ENCODE measurements at regions not wholly inside any gene's neighbourhood (a gene's known extent, or its start where the extent isn't known, plus 50 kb on each side); places are given as distances from the start of the nearest gene placed in this dataset.

DNA sequence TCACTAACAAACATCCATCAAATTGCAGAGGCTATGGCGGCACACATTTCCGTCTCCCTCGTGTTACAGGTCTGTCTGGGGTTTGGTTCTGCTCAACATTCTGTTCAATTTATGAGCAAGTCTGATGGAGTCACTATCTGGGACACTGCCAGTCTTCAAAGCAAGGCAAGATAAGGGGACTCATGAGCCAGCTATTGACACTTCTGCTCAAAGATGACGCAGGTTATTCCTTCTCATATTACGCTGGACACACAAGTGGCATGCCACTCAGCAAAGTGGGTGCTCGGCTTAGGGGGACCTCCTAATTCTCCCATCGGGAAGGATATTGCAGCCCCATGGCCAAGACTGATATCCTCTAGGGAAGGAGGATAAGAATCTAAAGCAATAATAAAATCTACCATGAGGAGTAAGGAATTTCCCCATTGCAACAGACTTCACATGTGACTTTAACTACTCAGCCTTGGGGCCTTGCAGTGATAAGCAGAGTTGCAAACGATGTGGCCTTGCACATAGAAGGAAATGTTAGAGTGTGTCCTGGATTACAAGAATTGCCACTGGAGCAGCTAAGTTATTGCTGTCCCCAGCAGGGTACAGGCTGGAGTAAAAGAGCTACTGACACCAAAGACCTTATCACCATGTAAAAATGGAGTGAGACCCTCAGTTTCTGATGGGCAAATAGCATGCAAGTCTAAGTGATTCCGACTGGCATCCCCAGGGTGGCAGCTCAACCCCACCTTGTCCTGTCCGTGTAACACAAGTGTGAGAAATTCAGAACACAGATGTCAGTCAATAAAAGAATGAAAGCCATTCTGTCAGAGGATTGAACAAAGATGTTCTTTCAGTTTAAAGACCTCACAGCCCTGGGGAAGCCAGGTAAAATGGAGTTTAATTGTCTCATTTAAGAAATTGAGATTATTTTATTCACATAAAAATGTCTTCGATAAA lies 306.1 kb downstream of the IRS2 start:
- TF ChIP-seq POLR2A (IDR thresholded peaks at IDR 0.05): no peak
- TF ChIP-seq, protein P1, sequence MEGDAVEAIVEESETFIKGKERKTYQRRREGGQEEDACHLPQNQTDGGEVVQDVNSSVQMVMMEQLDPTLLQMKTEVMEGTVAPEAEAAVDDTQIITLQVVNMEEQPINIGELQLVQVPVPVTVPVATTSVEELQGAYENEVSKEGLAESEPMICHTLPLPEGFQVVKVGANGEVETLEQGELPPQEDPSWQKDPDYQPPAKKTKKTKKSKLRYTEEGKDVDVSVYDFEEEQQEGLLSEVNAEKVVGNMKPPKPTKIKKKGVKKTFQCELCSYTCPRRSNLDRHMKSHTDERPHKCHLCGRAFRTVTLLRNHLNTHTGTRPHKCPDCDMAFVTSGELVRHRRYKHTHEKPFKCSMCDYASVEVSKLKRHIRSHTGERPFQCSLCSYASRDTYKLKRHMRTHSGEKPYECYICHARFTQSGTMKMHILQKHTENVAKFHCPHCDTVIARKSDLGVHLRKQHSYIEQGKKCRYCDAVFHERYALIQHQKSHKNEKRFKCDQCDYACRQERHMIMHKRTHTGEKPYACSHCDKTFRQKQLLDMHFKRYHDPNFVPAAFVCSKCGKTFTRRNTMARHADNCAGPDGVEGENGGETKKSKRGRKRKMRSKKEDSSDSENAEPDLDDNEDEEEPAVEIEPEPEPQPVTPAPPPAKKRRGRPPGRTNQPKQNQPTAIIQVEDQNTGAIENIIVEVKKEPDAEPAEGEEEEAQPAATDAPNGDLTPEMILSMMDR (IDR thresholded peaks at IDR 0.05): no peak
